Fibroblast of peridontal ligament (primary cell): ENCODE measurements at regions not wholly inside any gene's neighbourhood (a gene's known extent, or its start where the extent isn't known, plus 50 kb on each side); places are given as distances from the start of the nearest gene placed in this dataset.
"Not testable (repeated sequence)": the region's sequence is repeated elsewhere in the genome, so short reads cannot be mapped to it uniquely, and the experiment has no call there.

Experiments
- DNase-seq: peaks from one replicate; pipeline ENCODE4 v3.0.0-alpha.2; 2010; ENCODE audit errors: extremely low read depth

DNA sequence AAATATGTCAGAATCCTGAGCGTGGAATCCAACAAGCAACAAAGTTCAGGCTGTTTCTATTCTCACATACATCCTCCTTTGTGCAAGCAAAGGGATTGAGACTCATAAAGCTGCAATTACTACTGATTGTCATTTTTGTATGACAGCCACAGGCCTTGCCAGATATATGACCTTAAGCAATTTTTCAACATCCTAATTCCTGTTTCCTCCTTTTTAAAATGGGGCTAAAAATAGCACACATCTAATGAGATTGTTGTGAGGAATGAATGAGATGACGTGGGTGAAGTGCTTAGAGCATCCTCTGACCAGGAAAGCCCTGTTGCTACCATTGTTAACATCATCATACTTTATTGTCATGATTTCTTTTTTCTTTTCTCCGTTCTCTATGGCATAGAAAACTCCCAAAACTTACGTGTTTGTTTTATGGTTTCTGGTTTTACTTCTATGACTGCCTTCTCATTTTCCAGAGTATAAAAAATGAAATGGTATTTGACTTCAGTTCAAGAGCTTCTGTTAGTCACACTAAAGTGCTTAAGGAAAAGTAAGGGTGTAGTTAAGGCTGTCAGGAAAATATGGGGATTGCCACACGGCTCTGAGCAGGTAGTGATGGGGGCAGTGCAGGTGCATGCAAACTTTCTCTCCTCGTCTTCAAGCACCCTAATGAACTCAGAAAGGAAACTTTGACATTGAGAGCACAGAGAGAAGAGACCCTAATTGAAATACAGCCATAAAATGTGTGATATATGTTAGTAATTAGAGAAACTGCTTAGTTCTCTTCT is 590.6 kb upstream of the NETO1 start:
- DNase-seq, result peak; percentile 4

DNA sequence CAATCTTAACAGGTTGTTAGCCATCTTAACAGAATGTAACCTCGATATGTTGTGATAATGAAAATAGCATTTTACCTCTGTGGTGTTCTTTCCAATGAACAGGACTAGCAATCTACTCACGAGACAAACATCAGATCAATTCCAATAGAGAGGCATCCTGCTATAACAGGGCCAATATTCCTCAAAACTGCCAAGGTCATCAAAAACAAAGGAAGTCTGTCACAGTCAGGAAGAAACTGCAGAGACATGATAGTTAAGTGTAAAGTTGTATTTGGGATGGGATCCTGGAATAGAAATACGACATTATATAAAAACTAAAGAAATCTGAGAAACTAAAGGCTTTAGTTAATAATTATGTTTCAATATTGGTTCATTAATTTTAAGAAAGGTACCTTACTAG is 588.9 kb upstream of the NETO1 start:
- no peak for DNase-seq

DNA sequence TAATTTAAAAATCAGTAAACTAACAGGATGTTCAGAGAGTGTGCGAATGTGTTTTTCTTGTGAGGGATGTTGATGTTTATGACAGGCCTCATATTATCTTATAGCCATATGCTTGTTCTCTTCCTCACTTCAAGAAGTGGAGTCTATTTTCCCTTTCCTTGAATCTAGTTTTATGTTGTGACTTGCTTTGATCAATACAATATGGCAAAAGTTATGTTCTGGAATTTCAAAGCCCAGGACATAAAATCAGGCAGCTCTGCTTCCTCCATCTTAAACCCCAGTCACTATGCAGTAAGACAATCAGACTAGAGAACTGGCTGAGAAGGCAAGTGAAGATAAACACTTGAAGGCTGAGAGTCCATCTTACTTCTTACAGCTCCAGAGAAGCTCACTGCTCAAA is 585.1 kb upstream of the NETO1 start:
- DNase-seq, result no peak

DNA sequence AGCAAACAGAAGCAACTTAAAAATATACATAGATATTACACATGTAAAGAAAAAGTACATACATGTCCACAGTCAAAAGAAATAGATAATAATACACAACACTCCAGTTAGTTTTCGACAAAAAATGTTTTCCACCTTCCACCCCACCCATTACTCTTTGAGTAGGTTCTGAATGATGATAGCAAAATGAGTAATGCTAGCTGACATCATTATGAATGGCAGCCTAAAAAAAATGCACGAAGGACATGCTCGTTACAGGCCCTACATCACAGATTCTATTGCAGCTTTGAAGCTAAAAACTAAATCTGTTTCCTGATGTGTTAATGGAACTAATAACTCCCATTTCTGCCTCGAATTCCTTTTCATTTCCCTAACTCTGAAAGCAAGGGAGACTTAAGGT is 578.7 kb upstream of the NETO1 start:
- DNase-seq, result no peak

DNA sequence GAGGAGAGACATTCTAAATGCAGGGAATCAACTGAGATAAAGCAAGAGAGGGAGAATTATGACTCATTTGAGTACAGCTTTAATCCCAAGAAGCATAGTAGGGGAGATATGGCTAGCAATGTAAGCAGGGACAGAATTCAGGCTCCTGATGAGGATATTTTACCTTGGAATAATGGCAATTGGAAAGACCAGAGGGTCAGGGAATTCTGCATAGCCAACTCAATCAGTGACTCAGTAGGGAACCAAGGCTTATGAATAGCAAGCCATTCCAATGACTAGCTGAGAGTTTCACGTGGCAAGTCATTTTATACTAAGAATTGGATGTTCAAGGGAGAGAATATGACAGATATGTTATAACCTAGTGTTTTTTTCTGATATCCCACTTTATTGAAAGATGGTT is 563.8 kb upstream of the NETO1 start:
- DNase-seq, result no peak

DNA sequence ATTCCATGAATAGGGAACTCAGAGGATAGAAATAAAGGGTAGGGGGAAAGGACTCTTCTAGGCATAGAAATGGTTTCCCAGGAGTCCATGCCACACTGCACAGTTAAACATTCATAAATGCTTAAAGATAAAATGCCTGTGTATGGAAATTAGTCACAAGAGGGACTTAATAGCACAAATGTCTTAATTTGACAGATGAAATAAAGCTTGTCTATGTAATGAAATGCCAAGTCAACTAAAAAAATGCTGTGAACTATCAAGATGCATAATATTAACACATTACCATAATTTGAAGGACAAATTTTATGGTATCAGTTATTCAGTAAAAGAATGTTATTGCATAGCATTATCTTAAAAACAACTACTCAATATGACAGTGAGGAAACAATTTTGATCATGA is 553.2 kb upstream of the NETO1 start:
- no peak for DNase-seq

DNA sequence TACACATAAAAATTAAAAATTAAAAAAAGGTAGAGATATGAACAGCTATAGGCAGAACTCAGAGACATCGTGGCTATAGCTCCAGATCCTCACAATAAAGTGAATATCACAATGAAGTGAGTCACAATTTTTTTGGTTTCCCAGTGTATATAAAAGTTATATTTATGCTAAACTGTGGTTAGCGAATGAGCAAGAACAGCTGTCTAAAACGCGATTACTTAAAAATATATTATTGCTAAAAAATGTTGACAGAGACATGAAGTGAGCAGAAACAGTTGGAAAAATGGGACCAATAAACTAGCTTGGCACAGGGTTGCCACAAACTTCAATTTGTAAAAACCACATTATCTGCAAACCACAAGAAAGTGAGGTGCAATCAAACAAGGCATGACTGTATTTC is 551.7 kb upstream of the NETO1 start:
- peak; percentile 35 for DNase-seq

DNA sequence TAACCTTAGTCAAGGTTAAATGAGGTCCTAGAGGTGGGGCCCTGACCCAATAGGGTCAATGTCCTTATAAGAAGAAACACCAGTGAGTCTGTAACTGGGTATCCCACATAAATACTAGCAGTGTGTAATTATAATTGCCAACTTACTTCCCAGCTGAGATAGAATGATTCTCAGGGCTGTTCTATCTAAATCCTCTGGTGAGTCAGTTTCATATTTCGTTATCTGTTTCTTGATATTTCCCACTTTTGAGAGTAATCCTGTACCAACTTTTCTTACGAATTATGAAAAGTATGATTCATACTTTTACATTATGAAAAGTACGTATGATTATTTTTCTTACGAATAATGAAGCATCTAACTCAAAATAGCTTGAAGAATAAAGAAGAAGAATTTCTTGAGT is 546.8 kb upstream of the NETO1 start:
- DNase-seq, result no peak

DNA sequence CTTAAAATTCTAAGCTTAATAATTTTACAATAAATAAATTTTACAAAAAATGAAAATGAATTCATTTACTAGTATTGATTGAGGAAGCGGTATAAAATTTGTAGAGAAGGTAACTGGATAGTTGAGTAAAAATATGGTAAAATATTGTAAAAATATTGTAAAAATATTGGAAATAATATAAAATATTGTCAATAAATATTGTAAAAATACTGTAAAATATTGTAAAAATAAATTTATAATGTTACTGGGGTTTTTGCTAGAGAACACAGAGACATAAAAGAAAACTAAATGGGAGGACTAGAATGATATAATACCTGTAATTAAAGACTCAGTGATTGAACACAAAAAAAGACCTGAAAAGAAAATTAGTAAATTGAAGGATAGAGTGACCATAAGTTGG is 546.3 kb upstream of the NETO1 start:
- DNase-seq, result no peak

DNA sequence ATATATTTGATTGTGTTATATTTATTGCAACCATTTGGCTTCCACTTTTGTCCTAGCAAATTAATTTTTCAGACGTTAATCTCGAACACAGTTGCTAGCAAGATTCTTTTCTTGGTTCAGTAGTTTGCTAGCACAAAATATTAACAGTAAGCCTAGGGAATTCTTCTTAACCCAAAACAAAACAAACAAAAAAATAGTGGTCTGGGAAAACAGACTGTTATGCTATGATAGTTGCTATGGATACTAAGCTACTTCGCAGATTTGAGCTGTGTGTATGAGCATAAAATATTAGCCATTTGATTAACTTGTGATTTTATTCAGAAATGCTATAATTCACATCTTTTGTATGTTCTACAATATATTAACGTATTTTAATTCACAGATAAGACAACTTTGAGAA is 541.5 kb upstream of the NETO1 start:
- no peak for DNase-seq

DNA sequence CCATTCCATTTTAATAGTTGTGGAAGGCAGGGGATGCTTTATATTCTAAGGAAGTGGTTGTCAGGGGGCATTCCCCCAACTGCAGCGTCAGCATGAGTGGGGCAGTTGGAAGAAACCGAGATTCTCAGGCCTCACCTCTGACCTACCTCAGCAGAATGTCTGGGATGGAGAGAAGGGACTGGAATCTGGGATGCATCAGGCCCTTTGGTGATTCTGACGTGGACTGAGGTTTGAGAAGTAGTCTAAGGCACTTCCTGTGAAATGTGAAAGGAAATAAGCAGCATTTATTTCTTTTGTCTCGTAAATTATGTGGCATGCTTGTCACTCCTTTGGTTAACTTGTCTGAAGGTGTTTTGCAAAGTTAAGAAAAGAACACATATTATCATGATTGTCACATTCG is 540.7 kb upstream of the NETO1 start:
- no peak for DNase-seq

DNA sequence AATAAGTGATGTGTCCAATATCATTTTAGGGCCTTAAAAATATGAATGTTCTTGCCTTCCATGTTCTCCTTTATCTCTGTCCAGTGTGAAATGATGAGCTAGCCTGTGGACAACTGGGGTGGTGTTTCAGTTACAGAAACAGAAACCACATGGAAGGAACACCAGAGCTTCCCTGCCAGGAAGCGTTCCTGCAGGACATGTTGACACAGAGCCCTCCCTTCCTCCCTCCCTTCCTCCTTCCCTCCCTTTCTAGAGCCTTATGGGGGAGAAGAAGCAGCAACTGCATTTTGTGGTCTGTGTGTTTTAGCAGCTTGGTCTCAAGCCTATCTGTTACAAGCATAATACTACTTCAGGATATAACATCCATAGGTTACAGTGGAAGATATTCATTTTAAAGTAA is 539.7 kb upstream of the NETO1 start:
- DNase-seq, result peak; percentile 15

DNA sequence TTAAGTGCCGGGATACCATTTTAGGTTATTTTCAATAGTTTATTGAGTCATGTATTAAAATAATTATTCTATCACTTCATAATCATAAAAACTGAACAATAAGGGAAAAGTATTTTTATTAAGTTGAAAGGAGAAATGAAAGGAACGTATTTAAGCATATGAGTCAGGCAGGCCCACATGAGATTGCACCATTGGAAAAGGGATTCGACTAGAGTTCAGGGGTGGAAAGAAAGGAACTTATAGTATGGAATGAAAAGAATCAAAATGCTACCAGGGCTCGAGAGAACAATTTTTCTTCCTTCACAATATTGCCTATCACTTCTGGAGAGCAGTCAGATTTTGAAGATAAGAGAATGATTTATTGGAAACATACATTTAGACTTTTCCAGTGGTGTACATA is 516.5 kb upstream of the NETO1 start:
- no peak for DNase-seq

DNA sequence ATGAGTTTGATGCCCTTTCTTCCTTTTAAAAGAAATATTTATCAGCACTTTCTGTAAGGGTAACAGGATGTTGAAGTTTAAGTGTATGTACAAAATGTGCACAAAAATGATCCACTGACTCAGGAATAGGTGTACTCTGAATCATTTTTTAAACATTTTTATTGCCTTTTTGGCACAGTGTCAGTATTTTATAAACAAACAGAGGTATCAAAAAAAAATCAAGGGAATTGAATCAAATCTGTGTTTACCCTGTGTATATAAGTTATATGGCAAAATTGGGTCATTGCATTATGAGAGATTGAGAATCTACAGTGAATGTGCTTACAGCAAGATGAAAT is 513.9 kb upstream of the NETO1 start:
- no peak for DNase-seq

DNA sequence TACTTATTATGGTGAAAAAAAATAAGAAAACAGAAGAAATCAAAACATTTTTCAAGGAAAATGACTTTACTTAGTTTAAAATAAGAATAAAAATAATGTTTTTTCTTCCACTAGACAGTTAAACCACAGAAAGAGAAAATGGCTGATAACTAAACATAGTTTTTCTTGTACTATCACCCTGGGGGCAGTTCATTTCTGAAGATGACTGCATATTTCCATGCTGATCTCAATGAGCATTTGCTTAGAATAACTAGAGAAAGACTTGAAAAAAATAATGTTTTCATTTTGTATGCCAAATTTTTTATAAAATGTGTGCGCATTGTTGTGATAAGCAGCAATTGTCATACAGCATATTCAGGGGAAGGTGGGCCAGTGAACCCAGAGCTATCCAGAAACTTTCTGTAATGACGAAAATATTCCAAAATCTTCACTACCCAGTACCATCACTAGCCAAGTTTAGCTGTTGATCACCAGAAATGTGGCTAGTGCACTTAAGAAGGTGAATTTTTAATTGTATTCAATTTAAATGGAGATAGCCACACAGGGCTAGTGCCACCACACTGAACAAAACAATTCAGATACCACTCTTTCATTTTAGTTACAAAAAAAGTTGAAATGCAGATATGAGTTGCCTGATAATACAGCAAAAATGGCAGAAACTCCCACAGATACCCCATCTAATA is 513.4 kb upstream of the NETO1 start:
- no peak for DNase-seq

DNA sequence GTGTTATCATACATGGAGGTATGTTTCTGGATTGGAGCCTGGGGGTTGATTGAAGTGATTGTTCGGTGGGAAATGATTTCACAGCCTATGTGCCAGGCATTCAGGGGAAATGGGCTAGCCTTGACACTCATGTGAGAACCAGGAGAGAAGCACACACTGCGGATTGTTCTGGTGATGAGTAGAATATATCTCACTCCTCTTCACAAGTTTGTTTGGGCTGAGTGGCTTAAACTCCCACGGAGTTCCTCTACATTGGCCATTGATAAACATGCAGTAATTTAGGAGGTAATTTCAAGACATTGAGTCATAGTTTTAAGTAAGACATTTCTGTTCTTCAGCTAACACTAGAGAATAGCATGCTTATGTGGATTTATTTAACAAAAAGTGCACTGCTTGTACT is 498.9 kb upstream of the NETO1 start:
- peak; percentile 26 for DNase-seq

DNA sequence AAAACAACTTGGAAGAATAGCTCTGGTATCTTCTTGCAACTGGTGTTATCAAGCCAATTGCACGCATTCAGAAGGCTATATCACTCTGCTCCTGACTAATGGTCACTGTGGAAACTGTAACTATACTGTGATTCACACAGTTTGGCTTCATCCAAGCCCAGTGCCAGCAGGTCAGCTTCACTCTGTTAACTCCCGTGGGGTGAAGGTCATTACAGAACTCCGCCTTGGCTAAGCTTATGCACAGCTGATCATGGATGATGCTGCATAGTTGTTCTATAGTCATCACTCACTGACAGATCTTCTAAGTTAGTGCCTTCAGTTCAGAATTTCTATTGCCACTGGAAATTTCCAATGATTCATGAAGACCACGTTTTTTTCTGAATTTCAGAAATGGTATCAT is 497.2 kb upstream of the NETO1 start:
- peak; percentile 73 for DNase-seq

DNA sequence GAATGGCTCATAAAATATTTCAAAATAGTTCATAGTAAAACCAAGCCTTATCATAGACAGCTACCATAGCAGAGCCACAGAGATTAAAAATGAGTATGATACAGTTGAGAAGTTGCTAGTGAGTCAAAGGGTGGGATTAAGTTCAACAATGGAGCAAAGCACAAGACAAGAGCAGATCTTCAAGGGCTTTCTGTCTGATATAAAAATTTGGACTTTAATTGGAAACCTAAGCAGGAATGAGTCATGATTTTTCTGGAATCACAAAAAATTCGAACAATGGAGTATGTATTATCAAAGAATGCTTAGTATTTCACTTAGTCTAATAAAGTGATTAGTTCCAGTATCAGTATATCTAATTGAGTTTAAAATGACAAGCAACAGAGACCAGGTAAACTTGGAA is 487.3 kb upstream of the NETO1 start:
- DNase-seq, result no peak

DNA sequence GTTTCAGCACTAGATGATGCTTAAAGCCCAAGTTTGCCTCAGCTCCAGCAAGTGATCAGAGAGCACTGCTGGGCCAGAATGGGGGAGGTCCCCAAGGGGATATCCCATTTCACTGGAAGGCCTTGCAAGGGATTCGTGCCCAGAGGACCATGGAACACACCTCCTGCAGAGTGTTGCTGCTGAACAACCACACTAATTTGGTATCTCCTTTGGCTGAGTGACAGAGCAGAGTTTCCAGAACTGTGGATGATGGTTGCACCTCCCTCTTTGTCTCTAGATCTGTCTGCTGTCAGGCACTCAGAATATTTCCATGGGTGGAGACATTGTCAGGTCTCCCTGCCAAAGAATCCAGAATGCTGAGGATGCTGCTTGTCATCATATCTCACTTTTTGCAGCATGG is 484.8 kb upstream of the NETO1 start:
- peak; percentile 67 for DNase-seq

DNA sequence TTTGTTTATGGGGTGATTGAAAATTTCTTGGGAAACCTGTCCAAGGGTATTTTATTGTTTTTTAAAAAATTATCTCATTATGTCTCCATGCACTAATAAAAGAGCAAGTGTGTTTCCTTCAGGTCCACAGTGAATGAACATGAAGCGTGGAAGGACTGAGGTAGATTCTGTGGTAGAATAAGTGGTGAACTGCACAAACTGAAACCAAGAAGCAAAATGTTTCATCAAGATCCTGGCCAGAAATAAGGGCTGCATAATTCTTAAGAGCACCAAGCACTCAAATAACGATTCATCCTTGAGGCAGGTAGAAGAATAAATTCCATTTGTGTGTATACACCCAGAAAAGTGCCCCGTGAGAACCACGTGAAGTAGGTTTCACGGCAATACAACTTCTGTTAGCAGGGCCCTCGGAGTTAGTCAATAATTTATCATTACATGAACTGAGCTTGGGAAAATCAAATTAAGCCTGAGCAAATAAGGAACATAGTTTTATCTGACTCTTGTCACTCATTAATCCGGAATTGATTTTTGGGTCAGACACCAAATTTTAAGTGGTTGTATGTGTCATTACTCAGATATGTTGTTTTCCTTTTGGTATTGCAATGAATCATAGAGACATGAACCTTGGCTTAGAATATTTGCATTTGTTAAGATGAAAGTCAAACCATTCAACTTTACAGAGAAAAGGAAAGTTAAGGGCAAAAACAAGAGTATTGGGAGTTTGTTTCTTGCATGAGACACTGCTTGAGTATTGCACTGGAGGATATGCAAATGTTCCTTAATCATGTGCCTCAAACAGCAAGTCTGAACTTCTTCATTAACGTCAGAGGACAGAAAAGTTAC is 472.6 kb upstream of the NETO1 start:
- DNase-seq, result peak; percentile 53

DNA sequence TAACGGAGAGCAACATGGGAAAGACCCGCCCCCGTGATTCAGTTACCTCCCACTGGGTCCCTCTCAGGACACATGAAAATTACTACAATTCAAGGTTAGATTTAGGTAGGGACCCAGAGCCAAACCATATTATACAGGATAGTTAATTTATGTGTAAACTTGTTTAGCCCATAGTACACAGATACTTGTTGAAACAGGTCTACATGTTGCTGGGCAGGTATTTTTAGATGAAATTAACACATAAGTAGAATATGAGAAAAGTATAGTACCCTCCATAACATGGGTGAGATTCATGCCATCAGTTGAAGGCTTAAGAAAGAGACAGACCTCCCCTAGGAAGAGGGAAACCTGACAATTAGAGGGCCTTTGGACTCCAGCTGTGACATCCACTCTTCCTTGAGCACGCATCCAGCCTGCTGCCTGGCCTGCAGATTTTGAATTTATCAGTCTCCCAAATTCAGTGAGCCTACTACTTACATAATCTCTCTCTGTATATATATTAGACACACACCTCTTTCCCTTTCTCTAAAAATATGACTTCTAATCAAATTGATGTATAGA is 463.5 kb upstream of the NETO1 start:
- no peak for DNase-seq

DNA sequence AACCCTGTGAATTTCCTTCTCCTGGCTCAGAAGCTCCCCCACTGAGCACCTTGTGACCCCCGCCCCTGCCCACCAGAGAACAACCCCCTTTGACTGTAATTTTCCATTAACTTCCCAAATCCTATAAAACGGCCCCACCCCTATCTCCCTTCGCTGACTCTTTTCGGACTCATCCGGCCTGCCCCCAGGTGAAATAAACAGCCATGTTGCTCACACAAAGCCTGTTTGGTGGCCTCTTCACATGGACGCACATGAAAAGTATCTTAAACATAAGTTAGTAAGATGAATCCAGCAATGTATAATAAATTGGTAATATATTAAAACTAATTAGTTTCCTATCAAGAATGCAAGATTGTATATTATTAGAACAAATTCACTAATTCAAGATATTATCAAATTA is 462.3 kb upstream of the NETO1 start:
- not testable (repeated sequence) for DNase-seq
